Duodenal mucosa (tissue), 2 donors: ENCODE measurements at regions not wholly inside any gene's neighbourhood (a gene's known extent, or its start where the extent isn't known, plus 50 kb on each side); places are given as distances from the start of the nearest gene placed in this dataset.

Experiments used
- H3K27ac ChIP-seq: one replicate; pipeline ENCODE4 v1.7.0; 2013; ENCODE audit warnings: low read depth, low read length
- H3K27me3 ChIP-seq, 2 donors: one replicate each; pipeline ENCODE4 v1.7.0; 2013; ENCODE audit warnings: low read length in 2 of 2, control low read depth in 1 of 2; ENCODE audit not compliant: insufficient read depth in 2 of 2, control insufficient read depth in 1 of 2
- H3K36me3 ChIP-seq, 2 donors: one replicate each; pipeline ENCODE4 v1.7.0; 2013; ENCODE audit warnings: low read length in 2 of 2, control low read depth in 1 of 2; ENCODE audit not compliant: insufficient read depth in 2 of 2, control insufficient read depth in 1 of 2
- H3K4me1 ChIP-seq, 2 donors: one replicate each; pipeline ENCODE4 v1.7.0; 2013; ENCODE audit warnings: low read length in 2 of 2, control low read depth in 1 of 2; ENCODE audit not compliant: insufficient read depth in 2 of 2, control insufficient read depth in 1 of 2
- H3K4me3 ChIP-seq, 2 donors: one replicate each; pipeline ENCODE4 v1.7.0; 2013; ENCODE audit warnings: low read length in 2 of 2, low read depth in 1 of 2
- H3K9ac ChIP-seq, 2 donors: one replicate each; pipeline ENCODE4 v1.7.0; 2013; ENCODE audit warnings: low read length in 2 of 2, low read depth in 1 of 2
- H3K9me3 ChIP-seq, 2 donors: one replicate each; pipeline ENCODE4 v1.7.0; 2013; ENCODE audit warnings: low read length in 2 of 2, control low read depth in 1 of 2; ENCODE audit not compliant: control insufficient read depth in 1 of 2

GRCh38 chr2:128645631-128646030 is 327.0 kb upstream of the HS6ST1 start:
- no peaks in the 10 kb centered on the region for H3K4me1 ChIP-seq
- H3K27ac ChIP-seq: no peak overlapping the region
- H3K27me3 ChIP-seq: no peaks in the 10 kb centered on the region
- H3K36me3 ChIP-seq: no peaks in the 10 kb centered on the region
- H3K9ac ChIP-seq: no peak overlapping the region
- H3K4me3 ChIP-seq: no peak overlapping the region
- H3K9me3 ChIP-seq: no peaks in the 10 kb centered on the region

- Histone ChIP-seq H3K4me1 (no peaks in the 10 kb centered on the region), H3K9me3 (no peaks in the 10 kb centered on the region), H3K27me3 (no peaks in the 10 kb centered on the region), H3K4me3 (no peak overlapping the region), H3K27ac (no peak overlapping the region), H3K36me3 (no peaks in the 10 kb centered on the region), H3K9ac (no peak overlapping the region)
Measured at GRCh38 chr2:128646091-128646490, 327.4 kb upstream of the HS6ST1 start.

- Histone ChIP-seq H3K4me3 (no peak overlapping the region), H3K9ac (no peak overlapping the region), H3K9me3 (no peaks in the 10 kb centered on the region), H3K4me1 (no peaks in the 10 kb centered on the region), H3K36me3 (no peaks in the 10 kb centered on the region), H3K27me3 (no peaks in the 10 kb centered on the region), H3K27ac (no peak overlapping the region)
Measured at GRCh38 chr2:128646691-128647090, 328.0 kb upstream of the HS6ST1 start.

- H3K9ac ChIP-seq: no peak overlapping the region
- no peaks in the 10 kb centered on the region for H3K27me3 ChIP-seq
- H3K4me1 ChIP-seq: no peaks in the 10 kb centered on the region
- no peaks in the 10 kb centered on the region for H3K9me3 ChIP-seq
- no peak overlapping the region for H3K27ac ChIP-seq
- no peak overlapping the region for H3K4me3 ChIP-seq
- no peaks in the 10 kb centered on the region for H3K36me3 ChIP-seq
Measured at GRCh38 chr2:128651000-128651399, 332.3 kb upstream of the HS6ST1 start.

GRCh38 chr2:128654408-128654807 is 335.7 kb upstream of the HS6ST1 start:
- Histone ChIP-seq H3K9ac (no peak overlapping the region), H3K27me3 (no peaks in the 10 kb centered on the region), H3K36me3 (no peaks in the 10 kb centered on the region), H3K4me1 (no peaks in the 10 kb centered on the region), H3K4me3 (no peak overlapping the region), H3K9me3 (no peaks in the 10 kb centered on the region), H3K27ac (no peak overlapping the region)

GRCh38 chr2:128660836-128661235 is 342.2 kb upstream of the HS6ST1 start:
- no peak overlapping the region for H3K4me3 ChIP-seq
- no peaks in the 10 kb centered on the region for H3K4me1 ChIP-seq
- H3K27ac ChIP-seq: no peak overlapping the region
- no peak overlapping the region for H3K9ac ChIP-seq
- H3K27me3 ChIP-seq: no peaks in the 10 kb centered on the region
- H3K9me3 ChIP-seq: no peaks in the 10 kb centered on the region
- H3K36me3 ChIP-seq: no peaks in the 10 kb centered on the region

- Histone ChIP-seq H3K27me3 (no peaks in the 10 kb centered on the region), H3K4me3 (no peak overlapping the region), H3K4me1 (no peaks in the 10 kb centered on the region), H3K27ac (no peak overlapping the region), H3K9ac (no peak overlapping the region), H3K36me3 (no peaks in the 10 kb centered on the region), H3K9me3 (no peaks in the 10 kb centered on the region)
Measured at GRCh38 chr2:128661311-128661710, 342.6 kb upstream of the HS6ST1 start.

- Histone ChIP-seq H3K4me3 (no peak overlapping the region), H3K9ac (no peak overlapping the region), H3K4me1 (no peaks in the 10 kb centered on the region), H3K27me3 (no peaks in the 10 kb centered on the region), H3K9me3 (no peaks in the 10 kb centered on the region), H3K36me3 (no peaks in the 10 kb centered on the region), H3K27ac (no peak overlapping the region)
Measured at GRCh38 chr2:128662051-128662471, 343.4 kb upstream of the HS6ST1 start.

GRCh38 chr2:128663371-128664050 is 344.8 kb upstream of the HS6ST1 start:
- Histone ChIP-seq H3K4me3 (no peak overlapping the region), H3K9ac (no peak overlapping the region), H3K36me3 (no peaks in the 10 kb centered on the region), H3K27me3 (no peaks in the 10 kb centered on the region), H3K27ac (no peak overlapping the region), H3K9me3 (no peaks in the 10 kb centered on the region), H3K4me1 (no peaks in the 10 kb centered on the region)

GRCh38 chr2:128664499-128664971 is 345.9 kb upstream of the HS6ST1 start:
- no peaks in the 10 kb centered on the region for H3K36me3 ChIP-seq
- no peaks in the 10 kb centered on the region for H3K9me3 ChIP-seq
- H3K9ac ChIP-seq: no peak overlapping the region
- no peaks in the 10 kb centered on the region for H3K27me3 ChIP-seq
- no peaks in the 10 kb centered on the region for H3K4me1 ChIP-seq
- H3K4me3 ChIP-seq: no peak overlapping the region
- no peak overlapping the region for H3K27ac ChIP-seq
